ENCODE measurements at regions not wholly inside any gene's neighbourhood (a gene's known extent, or its start where the extent isn't known, plus 50 kb on each side); places are given as distances from the start of the nearest gene placed in this dataset.

DNA sequence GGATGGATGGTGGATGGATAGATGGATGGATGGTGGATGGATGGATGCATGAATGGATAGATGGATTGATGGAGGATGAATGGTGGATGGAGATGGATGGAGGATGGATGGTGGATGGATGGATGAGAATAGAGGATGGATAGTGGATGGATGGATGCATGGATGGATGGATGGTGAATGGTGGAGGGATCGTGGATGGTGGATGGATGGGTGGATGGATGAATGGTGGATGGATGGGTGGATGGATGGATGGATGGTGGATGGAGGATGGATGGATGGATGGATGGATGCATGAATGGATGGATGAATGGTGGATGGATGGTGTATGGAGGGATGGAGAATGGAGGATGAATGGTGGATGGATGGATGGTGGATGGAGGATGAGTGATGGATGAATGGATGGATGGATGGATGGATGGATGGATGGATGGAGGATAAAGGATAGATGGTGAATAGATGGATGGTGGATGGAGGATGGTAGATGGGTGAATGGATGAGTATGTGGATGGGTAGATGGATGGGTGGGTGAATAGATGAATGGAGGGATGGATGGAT, 76.3 kb downstream of the PDGFA start:
- TF ChIP-seq, protein P1, sequence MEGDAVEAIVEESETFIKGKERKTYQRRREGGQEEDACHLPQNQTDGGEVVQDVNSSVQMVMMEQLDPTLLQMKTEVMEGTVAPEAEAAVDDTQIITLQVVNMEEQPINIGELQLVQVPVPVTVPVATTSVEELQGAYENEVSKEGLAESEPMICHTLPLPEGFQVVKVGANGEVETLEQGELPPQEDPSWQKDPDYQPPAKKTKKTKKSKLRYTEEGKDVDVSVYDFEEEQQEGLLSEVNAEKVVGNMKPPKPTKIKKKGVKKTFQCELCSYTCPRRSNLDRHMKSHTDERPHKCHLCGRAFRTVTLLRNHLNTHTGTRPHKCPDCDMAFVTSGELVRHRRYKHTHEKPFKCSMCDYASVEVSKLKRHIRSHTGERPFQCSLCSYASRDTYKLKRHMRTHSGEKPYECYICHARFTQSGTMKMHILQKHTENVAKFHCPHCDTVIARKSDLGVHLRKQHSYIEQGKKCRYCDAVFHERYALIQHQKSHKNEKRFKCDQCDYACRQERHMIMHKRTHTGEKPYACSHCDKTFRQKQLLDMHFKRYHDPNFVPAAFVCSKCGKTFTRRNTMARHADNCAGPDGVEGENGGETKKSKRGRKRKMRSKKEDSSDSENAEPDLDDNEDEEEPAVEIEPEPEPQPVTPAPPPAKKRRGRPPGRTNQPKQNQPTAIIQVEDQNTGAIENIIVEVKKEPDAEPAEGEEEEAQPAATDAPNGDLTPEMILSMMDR (IDR thresholded peaks at IDR 0.05; ENCODE audit: insufficient read depth in 1 of 2, low read depth in 1 of 2, low read length in 1 of 2, severe bottlenecking in 1 of 2, unreplicated experiment in 1 of 2), result no peak
- intact Hi-C loops (cut with micrococcal nuclease; ENCODE audit: unreplicated experiment), result no loop called here
- Mint-ChIP-seq H3K4me3 (ENCODE audit: unreplicated experiment) (no peak overlapping the region), H3K36me3 (ENCODE audit: insufficient read depth, unreplicated experiment) (no peaks in the 10 kb centered on the region), H3K4me1 (ENCODE audit: low read depth, unreplicated experiment) (no peaks in the 10 kb centered on the region), H3K9me3 (ENCODE audit: unreplicated experiment) (no peaks in the 10 kb centered on the region), H3K27me3 (ENCODE audit: insufficient read depth, unreplicated experiment) (no peaks in the 10 kb centered on the region), H3K27ac (ENCODE audit: unreplicated experiment) (no peak overlapping the region)
- no TSS peak for BruUV-seq (replicated peaks)
- Histone ChIP-seq H3K9me3 (no peaks in the 10 kb centered on the region; the same call in 1 of the 2 replicates), H3K4me3 (ENCODE audit: low read depth, low read length) (no peak overlapping the region), H3K27me3 (replicated peaks; ENCODE audit: control insufficient read depth, insufficient read depth, low read length) (no peaks in the 10 kb centered on the region), H3K36me3 (ENCODE audit: control insufficient read depth, insufficient read depth, low read length) (no peaks in the 10 kb centered on the region), H3K4me1 (no peaks in the 10 kb centered on the region)
- POLR2A ChIA-PET, result interaction anchor here (0.6 kb wide), 1 partner anchor 71 kb away, joined by 3 read pairs; no protein-coding TSS in a partner anchor
- CTCF ChIA-PET, result no interaction called here
- no peak for DNase-seq

DNA sequence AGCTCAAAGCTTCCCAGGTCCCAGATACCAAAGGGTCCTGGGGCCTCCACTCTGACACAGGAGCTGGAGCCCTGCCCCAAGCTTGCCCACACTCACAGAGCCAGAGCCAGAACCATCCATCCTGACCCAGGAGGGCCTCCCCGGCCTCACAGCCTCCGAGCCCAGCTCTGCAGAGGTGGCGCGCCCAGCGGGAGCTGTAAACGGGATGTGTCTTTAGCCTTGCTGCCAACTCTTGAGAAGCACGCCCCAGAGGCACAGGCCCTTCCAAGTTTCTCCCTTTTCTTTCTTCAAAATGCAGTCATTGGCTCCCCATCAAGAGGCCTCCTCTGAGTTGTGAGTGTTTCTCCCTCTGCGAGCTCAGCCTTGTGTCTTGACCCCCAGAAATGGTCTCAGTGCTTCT, 75.0 kb downstream of the PDGFA start:
- DNase-seq, result no peak
- Mint-ChIP-seq H3K27me3 (ENCODE audit: insufficient read depth, unreplicated experiment) (no peaks in the 10 kb centered on the region), H3K9me3 (ENCODE audit: unreplicated experiment) (no peaks in the 10 kb centered on the region), H3K4me1 (ENCODE audit: low read depth, unreplicated experiment) (no peaks in the 10 kb centered on the region), H3K36me3 (ENCODE audit: insufficient read depth, unreplicated experiment) (no peaks in the 10 kb centered on the region), H3K4me3 (ENCODE audit: unreplicated experiment) (no peak overlapping the region), H3K27ac (ENCODE audit: unreplicated experiment) (no peak overlapping the region)
- POLR2A ChIA-PET, result interaction anchor here (0.5 kb wide), 1 partner anchor 59 kb away, joined by 3 read pairs; no protein-coding TSS in a partner anchor
- Histone ChIP-seq H3K4me3 (ENCODE audit: low read depth, low read length) (no peak overlapping the region), H3K9me3 (no peaks in the 10 kb centered on the region; the same call in 1 of the 2 replicates), H3K27me3 (replicated peaks; ENCODE audit: control insufficient read depth, insufficient read depth, low read length) (no peaks in the 10 kb centered on the region), H3K4me1 (no peaks in the 10 kb centered on the region), H3K36me3 (ENCODE audit: control insufficient read depth, insufficient read depth, low read length) (no peaks in the 10 kb centered on the region)
- TF ChIP-seq, protein P1 (IDR thresholded peaks at IDR 0.05; ENCODE audit: insufficient read depth in 1 of 2, low read depth in 1 of 2, low read length in 1 of 2, severe bottlenecking in 1 of 2, unreplicated experiment in 1 of 2), result no peak
- intact Hi-C loops (cut with micrococcal nuclease; ENCODE audit: unreplicated experiment), result no loop called here
- no TSS peak for BruUV-seq (replicated peaks)
- CTCF ChIA-PET, result no interaction called here

DNA sequence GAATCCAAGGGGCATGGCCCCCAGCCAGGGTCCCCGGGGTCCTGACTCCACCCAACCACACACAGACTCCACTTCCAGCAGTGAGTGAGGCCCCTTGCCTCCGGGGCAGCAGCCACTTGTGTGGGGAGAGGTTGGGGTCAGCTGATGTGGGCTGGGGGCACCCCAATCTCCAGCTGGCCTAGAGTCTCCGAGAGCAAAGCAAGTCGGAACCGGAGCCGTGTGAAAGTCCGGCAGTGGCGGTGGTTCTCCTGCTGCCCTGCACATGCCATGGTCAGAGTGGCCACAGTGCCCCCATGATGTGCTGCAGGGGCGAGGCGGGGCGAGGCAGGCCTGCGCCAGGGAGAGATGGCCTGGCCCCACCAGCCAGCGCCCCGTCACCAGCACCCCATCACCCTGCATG, 74.6 kb downstream of the PDGFA start:
- no TSS peak for BruUV-seq (replicated peaks)
- intact Hi-C loops (cut with micrococcal nuclease; ENCODE audit: unreplicated experiment), result no loop called here
- POLR2A ChIA-PET, result interaction anchor here (0.5 kb wide), 1 partner anchor 59 kb away, joined by 3 read pairs; no protein-coding TSS in a partner anchor

More for the DNA sequence above, 74.6 kb downstream of the PDGFA start:
- H3K4me3 ChIP-seq (ENCODE audit: low read depth, low read length), result no peak overlapping the region
- H3K4me1 ChIP-seq, result no peaks in the 10 kb centered on the region
- CTCF ChIA-PET, result no interaction called here
- no peak overlapping the region for H3K27ac Mint-ChIP-seq (ENCODE audit: unreplicated experiment)
- TF ChIP-seq, protein P1 (IDR thresholded peaks at IDR 0.05; ENCODE audit: insufficient read depth in 1 of 2, low read depth in 1 of 2, low read length in 1 of 2, severe bottlenecking in 1 of 2, unreplicated experiment in 1 of 2), result no peak
- H3K36me3 ChIP-seq (ENCODE audit: control insufficient read depth, insufficient read depth, low read length), result no peaks in the 10 kb centered on the region
- H3K27me3 Mint-ChIP-seq (ENCODE audit: insufficient read depth, unreplicated experiment), result no peaks in the 10 kb centered on the region
- no peaks in the 10 kb centered on the region for H3K36me3 Mint-ChIP-seq (ENCODE audit: insufficient read depth, unreplicated experiment)
- no peak for DNase-seq
- H3K9me3 ChIP-seq, result no peaks in the 10 kb centered on the region; the same call in 1 of the 2 replicates
- H3K4me1 Mint-ChIP-seq (ENCODE audit: low read depth, unreplicated experiment), result no peaks in the 10 kb centered on the region
- no peak overlapping the region for H3K4me3 Mint-ChIP-seq (ENCODE audit: unreplicated experiment)
- no peaks in the 10 kb centered on the region for H3K9me3 Mint-ChIP-seq (ENCODE audit: unreplicated experiment)
- H3K27me3 ChIP-seq (replicated peaks; ENCODE audit: control insufficient read depth, insufficient read depth, low read length), result no peaks in the 10 kb centered on the region
